Ishikawa (cell line): ENCODE measurements at regions not wholly inside any gene's neighbourhood (a gene's known extent, or its start where the extent isn't known, plus 50 kb on each side); places are given as distances from the start of the nearest gene placed in this dataset.

Experiments
- CEBPB ChIP-seq: IDR thresholded peaks from 2 replicates; pipeline ENCODE4 v1.6.1; 2012
- CREB1 ChIP-seq: IDR thresholded peaks from 2 replicates; pipeline ENCODE4 v1.6.1; 2012; ENCODE audit warnings: low read depth
- EGR1 ChIP-seq: IDR thresholded peaks from 2 replicates; pipeline ENCODE4 v1.6.1; 2012
- EP300 ChIP-seq: IDR thresholded peaks from 2 replicates; pipeline ENCODE4 v1.6.1; 2012; ENCODE audit warnings: borderline replicate concordance
- FOXM1 ChIP-seq: IDR thresholded peaks from 2 replicates; pipeline ENCODE4 v1.6.1; 2012; ENCODE audit warnings: low read depth, borderline replicate concordance
- NFIC ChIP-seq: IDR thresholded peaks from 2 replicates; pipeline ENCODE4 v1.6.1; 2012
- RAD21 ChIP-seq: IDR thresholded peaks from 2 replicates; pipeline ENCODE4 v1.6.1; 2012; ENCODE audit warnings: low read depth
- TAF1 ChIP-seq: IDR thresholded peaks from 2 replicates; pipeline ENCODE4 v1.6.1; 2012; ENCODE audit warnings: low read depth, mild to moderate bottlenecking
- TCF12 ChIP-seq: IDR thresholded peaks from 2 replicates; pipeline ENCODE4 v1.6.1; 2012; ENCODE audit warnings: low read depth
- TEAD4 ChIP-seq: IDR thresholded peaks from 2 replicates; pipeline ENCODE4 v1.6.1; 2012
- USF1 ChIP-seq: IDR thresholded peaks from 2 replicates; pipeline ENCODE4 v1.6.1; 2012
- YY1 ChIP-seq: IDR thresholded peaks from 2 replicates; pipeline ENCODE4 v1.6.1; 2012; ENCODE audit warnings: low read depth
- ZBTB7A ChIP-seq: IDR thresholded peaks from 2 replicates; pipeline ENCODE4 v1.6.1; 2012; ENCODE audit warnings: low read depth
- TF ChIP-seq, protein P1 (sequence below): IDR thresholded peaks from 2 replicates; pipeline ENCODE4 v1.6.1; 2012
- TF ChIP-seq, protein P2 (sequence below): IDR thresholded peaks from 2 replicates; pipeline ENCODE4 v1.6.1; 2012; ENCODE audit warnings: low read depth, mild to moderate bottlenecking

GRCh38 chr1:238111516-238111915 is 220.8 kb upstream of the ZP4 start:
- TF ChIP-seq RAD21 (no peak), CEBPB (no peak), CREB1 (no peak), ZBTB7A (no peak), TCF12 (no peak)
- TF ChIP-seq, protein P1, sequence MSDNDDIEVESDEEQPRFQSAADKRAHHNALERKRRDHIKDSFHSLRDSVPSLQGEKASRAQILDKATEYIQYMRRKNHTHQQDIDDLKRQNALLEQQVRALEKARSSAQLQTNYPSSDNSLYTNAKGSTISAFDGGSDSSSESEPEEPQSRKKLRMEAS = no peak

- TF ChIP-seq YY1 = no peak
- TF ChIP-seq CEBPB = no peak
- TF ChIP-seq CREB1 = no peak
- TF ChIP-seq EGR1 = no peak
- no peak for TF ChIP-seq TEAD4
- TF ChIP-seq, protein P2, sequence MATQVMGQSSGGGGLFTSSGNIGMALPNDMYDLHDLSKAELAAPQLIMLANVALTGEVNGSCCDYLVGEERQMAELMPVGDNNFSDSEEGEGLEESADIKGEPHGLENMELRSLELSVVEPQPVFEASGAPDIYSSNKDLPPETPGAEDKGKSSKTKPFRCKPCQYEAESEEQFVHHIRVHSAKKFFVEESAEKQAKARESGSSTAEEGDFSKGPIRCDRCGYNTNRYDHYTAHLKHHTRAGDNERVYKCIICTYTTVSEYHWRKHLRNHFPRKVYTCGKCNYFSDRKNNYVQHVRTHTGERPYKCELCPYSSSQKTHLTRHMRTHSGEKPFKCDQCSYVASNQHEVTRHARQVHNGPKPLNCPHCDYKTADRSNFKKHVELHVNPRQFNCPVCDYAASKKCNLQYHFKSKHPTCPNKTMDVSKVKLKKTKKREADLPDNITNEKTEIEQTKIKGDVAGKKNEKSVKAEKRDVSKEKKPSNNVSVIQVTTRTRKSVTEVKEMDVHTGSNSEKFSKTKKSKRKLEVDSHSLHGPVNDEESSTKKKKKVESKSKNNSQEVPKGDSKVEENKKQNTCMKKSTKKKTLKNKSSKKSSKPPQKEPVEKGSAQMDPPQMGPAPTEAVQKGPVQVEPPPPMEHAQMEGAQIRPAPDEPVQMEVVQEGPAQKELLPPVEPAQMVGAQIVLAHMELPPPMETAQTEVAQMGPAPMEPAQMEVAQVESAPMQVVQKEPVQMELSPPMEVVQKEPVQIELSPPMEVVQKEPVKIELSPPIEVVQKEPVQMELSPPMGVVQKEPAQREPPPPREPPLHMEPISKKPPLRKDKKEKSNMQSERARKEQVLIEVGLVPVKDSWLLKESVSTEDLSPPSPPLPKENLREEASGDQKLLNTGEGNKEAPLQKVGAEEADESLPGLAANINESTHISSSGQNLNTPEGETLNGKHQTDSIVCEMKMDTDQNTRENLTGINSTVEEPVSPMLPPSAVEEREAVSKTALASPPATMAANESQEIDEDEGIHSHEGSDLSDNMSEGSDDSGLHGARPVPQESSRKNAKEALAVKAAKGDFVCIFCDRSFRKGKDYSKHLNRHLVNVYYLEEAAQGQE = no peak
- TF ChIP-seq, protein P1 = no peak
- TF ChIP-seq TCF12 = no peak
- no peak for TF ChIP-seq USF1
- TF ChIP-seq FOXM1 = no peak
- no peak for TF ChIP-seq NFIC
- no peak for TF ChIP-seq ZBTB7A
These were observed 220.4 kb upstream of the ZP4 start for GRCh38 chr1:238111081-238111480.

DNA sequence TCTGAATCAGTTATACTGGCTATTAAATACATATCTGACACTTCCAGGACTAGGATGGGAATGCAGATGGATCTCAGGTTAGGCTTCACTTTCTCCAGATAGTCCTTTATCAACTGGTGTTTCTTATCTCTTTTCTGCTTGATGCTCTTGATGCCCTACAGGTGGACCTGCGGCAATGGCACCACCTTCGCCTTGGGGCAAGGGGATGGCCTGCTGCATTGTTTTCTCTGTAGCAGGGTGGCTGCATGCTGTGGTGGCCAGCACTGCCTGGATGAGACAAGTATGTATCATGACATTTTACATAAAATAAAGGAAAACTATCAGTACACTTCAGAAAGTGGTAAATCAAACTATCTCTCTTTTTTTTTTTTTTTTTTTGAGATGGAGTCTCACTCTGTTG is 217.7 kb upstream of the ZP4 start:
- TF ChIP-seq FOXM1 = no peak
- TF ChIP-seq USF1 = no peak
- TF ChIP-seq TEAD4 = no peak
- no peak for TF ChIP-seq ZBTB7A
- no peak for TF ChIP-seq RAD21
- TF ChIP-seq, protein P2 = no peak
- no peak for TF ChIP-seq TAF1
- TF ChIP-seq YY1 = no peak
- TF ChIP-seq CEBPB = no peak
- no peak for TF ChIP-seq EP300
- TF ChIP-seq EGR1 = no peak
- TF ChIP-seq, protein P1 = no peak
- no peak for TF ChIP-seq CREB1

DNA sequence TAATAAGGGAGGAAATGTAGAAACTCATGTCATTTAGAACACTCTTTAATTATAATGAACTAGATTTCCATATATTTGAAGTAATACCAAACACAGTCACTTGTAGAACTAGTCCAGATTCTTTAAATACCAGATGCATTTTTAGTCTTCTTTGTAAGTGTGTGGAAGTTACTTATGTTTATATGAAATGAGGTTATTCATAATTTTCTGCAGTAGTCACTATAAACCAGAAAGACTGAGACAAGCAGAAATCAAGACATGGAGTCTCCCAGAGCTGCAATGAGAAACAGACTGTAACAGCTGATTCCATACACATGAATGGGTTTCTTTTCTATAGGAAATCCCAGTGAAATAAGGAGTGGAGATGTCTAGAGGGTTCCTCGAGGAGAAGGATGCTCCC is 216.6 kb upstream of the ZP4 start:
- TF ChIP-seq, protein P1 = no peak
- TF ChIP-seq YY1 (no peak), ZBTB7A (no peak), CEBPB (no peak), USF1 (no peak), FOXM1 (no peak), RAD21 (no peak), NFIC (no peak), TAF1 (no peak)
- TF ChIP-seq, protein P2 = no peak
